ENCODE measurements at regions not wholly inside any gene's neighbourhood (a gene's known extent, or its start where the extent isn't known, plus 50 kb on each side); places are given as distances from the start of the nearest gene placed in this dataset.

DNA sequence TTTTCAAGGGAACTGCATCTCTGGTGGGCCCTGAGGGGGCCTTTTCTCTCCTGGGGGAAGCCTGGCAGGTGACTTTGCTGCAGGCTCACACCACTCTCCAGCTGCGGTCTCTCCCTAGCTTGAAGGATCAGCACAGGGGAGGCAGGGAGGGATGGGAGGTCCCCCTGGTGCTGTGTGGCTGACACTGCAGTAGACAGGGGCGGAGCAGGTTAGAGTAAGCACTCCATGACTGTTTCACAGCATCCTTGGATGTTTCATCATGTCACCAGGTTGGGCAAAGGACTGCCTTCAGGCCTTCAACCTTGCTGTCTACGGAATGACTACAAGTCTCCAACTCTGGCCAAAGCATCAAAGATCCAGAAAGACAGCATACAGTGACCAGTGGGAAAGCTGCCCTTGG, 470.7 kb downstream of the CDK5RAP2 start:
- TF ChIP-seq, protein P1, sequence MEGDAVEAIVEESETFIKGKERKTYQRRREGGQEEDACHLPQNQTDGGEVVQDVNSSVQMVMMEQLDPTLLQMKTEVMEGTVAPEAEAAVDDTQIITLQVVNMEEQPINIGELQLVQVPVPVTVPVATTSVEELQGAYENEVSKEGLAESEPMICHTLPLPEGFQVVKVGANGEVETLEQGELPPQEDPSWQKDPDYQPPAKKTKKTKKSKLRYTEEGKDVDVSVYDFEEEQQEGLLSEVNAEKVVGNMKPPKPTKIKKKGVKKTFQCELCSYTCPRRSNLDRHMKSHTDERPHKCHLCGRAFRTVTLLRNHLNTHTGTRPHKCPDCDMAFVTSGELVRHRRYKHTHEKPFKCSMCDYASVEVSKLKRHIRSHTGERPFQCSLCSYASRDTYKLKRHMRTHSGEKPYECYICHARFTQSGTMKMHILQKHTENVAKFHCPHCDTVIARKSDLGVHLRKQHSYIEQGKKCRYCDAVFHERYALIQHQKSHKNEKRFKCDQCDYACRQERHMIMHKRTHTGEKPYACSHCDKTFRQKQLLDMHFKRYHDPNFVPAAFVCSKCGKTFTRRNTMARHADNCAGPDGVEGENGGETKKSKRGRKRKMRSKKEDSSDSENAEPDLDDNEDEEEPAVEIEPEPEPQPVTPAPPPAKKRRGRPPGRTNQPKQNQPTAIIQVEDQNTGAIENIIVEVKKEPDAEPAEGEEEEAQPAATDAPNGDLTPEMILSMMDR (IDR thresholded peaks at IDR 0.05): no peak
- TF ChIP-seq POLR2AphosphoS5 (IDR thresholded peaks at IDR 0.05): no peak
- TF ChIP-seq POLR2A (IDR thresholded peaks at IDR 0.05): no peak
